ENCODE measurements at regions not wholly inside any gene's neighbourhood (a gene's known extent, or its start where the extent isn't known, plus 50 kb on each side); places are given as distances from the start of the nearest gene placed in this dataset.

GRCh38 chr10:23884670-23885069, 324.3 kb upstream of the KIAA1217 start:
- H3K4me3 ChIP-seq (ENCODE audit: low read length): no peak overlapping the region
- H3K27me3 Mint-ChIP-seq: peaks cover 0 to 8% (median 0%) of the 10 kb centered on the region in 5 donors
- H3K4me3 Mint-ChIP-seq: no peak overlapping the region
- intact Hi-C loops (cut with micrococcal nuclease): no loop called here
- no peaks in the 10 kb centered on the region for H3K9me3 ChIP-seq (ENCODE audit: control insufficient read depth in 2 of 3, low read length in 3 of 3)
- H3K4me1 Mint-ChIP-seq: no peaks in the 10 kb centered on the region
- DNase-seq (no peak), ATAC-seq (no peak)
- H3K27ac ChIP-seq (ENCODE audit: low read depth, low read length): no peak overlapping the region
- H3K27me3 ChIP-seq (ENCODE audit: control insufficient read depth in 2 of 2, insufficient read depth in 2 of 2, low read length in 2 of 2): no peaks in the 10 kb centered on the region
- CTCF ChIA-PET: no interaction called here
- no peaks in the 10 kb centered on the region for H3K36me3 ChIP-seq (ENCODE audit: control insufficient read depth in 2 of 3, insufficient read depth in 3 of 3, low read length in 3 of 3)
- H3K4me1 ChIP-seq (ENCODE audit: control insufficient read depth in 2 of 2, insufficient read depth in 2 of 2, low read length in 2 of 2): no peaks in the 10 kb centered on the region
- no peak overlapping the region for H3K27ac Mint-ChIP-seq
- peaks cover 0 to 6% (median 0%) of the 10 kb centered on the region in 11 donors for H3K9me3 Mint-ChIP-seq
- no peaks in the 10 kb centered on the region for H3K36me3 Mint-ChIP-seq
- POLR2A ChIA-PET: no interaction called here

GRCh38 chr10:23885853-23886252, 323.1 kb upstream of the KIAA1217 start:
- peaks cover 0 to 6% (median 0%) of the 10 kb centered on the region in 11 donors for H3K9me3 Mint-ChIP-seq
- no peaks in the 10 kb centered on the region for H3K36me3 Mint-ChIP-seq
- no peak overlapping the region for H3K27ac Mint-ChIP-seq
- no peak for ATAC-seq
- CTCF ChIA-PET: no interaction called here
- POLR2A ChIA-PET: no interaction called here
- H3K4me1 Mint-ChIP-seq: no peaks in the 10 kb centered on the region
- Histone ChIP-seq H3K4me1 (ENCODE audit: control insufficient read depth in 2 of 2, insufficient read depth in 2 of 2, low read length in 2 of 2) (no peaks in the 10 kb centered on the region), H3K27me3 (ENCODE audit: control insufficient read depth in 2 of 2, insufficient read depth in 2 of 2, low read length in 2 of 2) (no peaks in the 10 kb centered on the region), H3K4me3 (ENCODE audit: low read length) (no peak overlapping the region), H3K36me3 (ENCODE audit: control insufficient read depth in 2 of 3, insufficient read depth in 3 of 3, low read length in 3 of 3) (no peaks in the 10 kb centered on the region), H3K27ac (ENCODE audit: low read depth, low read length) (no peak overlapping the region), H3K9me3 (ENCODE audit: control insufficient read depth in 2 of 3, low read length in 3 of 3) (no peaks in the 10 kb centered on the region)
- no peak overlapping the region for H3K4me3 Mint-ChIP-seq
- DNase-seq: no peak
- intact Hi-C loops (cut with micrococcal nuclease): no loop called here
- H3K27me3 Mint-ChIP-seq: peaks cover 0 to 8% (median 0%) of the 10 kb centered on the region in 5 donors

GRCh38 chr10:23886355-23886754, 322.6 kb upstream of the KIAA1217 start:
- H3K9me3 Mint-ChIP-seq: peaks cover 0 to 6% (median 0%) of the 10 kb centered on the region in 11 donors
- Histone ChIP-seq H3K4me3 (ENCODE audit: low read length) (no peak overlapping the region), H3K4me1 (ENCODE audit: control insufficient read depth in 2 of 2, insufficient read depth in 2 of 2, low read length in 2 of 2) (no peaks in the 10 kb centered on the region), H3K27ac (ENCODE audit: low read depth, low read length) (no peak overlapping the region), H3K27me3 (ENCODE audit: control insufficient read depth in 2 of 2, insufficient read depth in 2 of 2, low read length in 2 of 2) (no peaks in the 10 kb centered on the region), H3K36me3 (ENCODE audit: control insufficient read depth in 2 of 3, insufficient read depth in 3 of 3, low read length in 3 of 3) (no peaks in the 10 kb centered on the region), H3K9me3 (ENCODE audit: control insufficient read depth in 2 of 3, low read length in 3 of 3) (no peaks in the 10 kb centered on the region)
- ATAC-seq: no peak
- no peak overlapping the region for H3K4me3 Mint-ChIP-seq
- ChIA-PET POLR2A (no interaction called here), CTCF (no interaction called here)
- intact Hi-C loops (cut with micrococcal nuclease): no loop called here
- no peak for DNase-seq
- no peaks in the 10 kb centered on the region for H3K4me1 Mint-ChIP-seq
- no peak overlapping the region for H3K27ac Mint-ChIP-seq
- H3K27me3 Mint-ChIP-seq: peaks cover 0 to 8% (median 0%) of the 10 kb centered on the region in 5 donors
- H3K36me3 Mint-ChIP-seq: no peaks in the 10 kb centered on the region

GRCh38 chr10:23891301-23891700, 317.6 kb upstream of the KIAA1217 start:
- no peaks in the 10 kb centered on the region for H3K27me3 ChIP-seq (ENCODE audit: control insufficient read depth in 2 of 2, insufficient read depth in 2 of 2, low read length in 2 of 2)
- no peaks in the 10 kb centered on the region for H3K36me3 Mint-ChIP-seq
- H3K9me3 Mint-ChIP-seq: peaks cover 0 to 6% (median 1%) of the 10 kb centered on the region in 11 donors
- no peak overlapping the region for H3K4me3 Mint-ChIP-seq
- no peaks in the 10 kb centered on the region for H3K4me1 ChIP-seq (ENCODE audit: control insufficient read depth in 2 of 2, insufficient read depth in 2 of 2, low read length in 2 of 2)
- POLR2A ChIA-PET: no interaction called here
- H3K27me3 Mint-ChIP-seq: peaks cover 0 to 8% (median 6%) of the 10 kb centered on the region in 5 donors
- H3K9me3 ChIP-seq (ENCODE audit: control insufficient read depth in 2 of 3, low read length in 3 of 3): no peaks in the 10 kb centered on the region
- no peak overlapping the region for H3K27ac Mint-ChIP-seq
- DNase-seq (no peak), ATAC-seq (no peak)
- intact Hi-C loops (cut with micrococcal nuclease): no loop called here
- CTCF ChIA-PET: no interaction called here
- H3K36me3 ChIP-seq (ENCODE audit: control insufficient read depth in 2 of 3, insufficient read depth in 3 of 3, low read length in 3 of 3): no peaks in the 10 kb centered on the region
- no peak overlapping the region for H3K27ac ChIP-seq (ENCODE audit: low read depth, low read length)
- H3K4me1 Mint-ChIP-seq: no peaks in the 10 kb centered on the region
- H3K4me3 ChIP-seq (ENCODE audit: low read length): no peak overlapping the region

- Histone ChIP-seq H3K9me3 (ENCODE audit: control insufficient read depth in 2 of 3, low read length in 3 of 3) (no peaks in the 10 kb centered on the region), H3K27me3 (ENCODE audit: control insufficient read depth in 2 of 2, insufficient read depth in 2 of 2, low read length in 2 of 2) (no peaks in the 10 kb centered on the region), H3K27ac (ENCODE audit: low read depth, low read length) (no peak overlapping the region), H3K36me3 (ENCODE audit: control insufficient read depth in 2 of 3, insufficient read depth in 3 of 3, low read length in 3 of 3) (no peaks in the 10 kb centered on the region), H3K4me3 (ENCODE audit: low read length) (no peak overlapping the region), H3K4me1 (ENCODE audit: control insufficient read depth in 2 of 2, insufficient read depth in 2 of 2, low read length in 2 of 2) (no peaks in the 10 kb centered on the region)
- H3K9me3 Mint-ChIP-seq: peaks cover 0 to 7% (median 2%) of the 10 kb centered on the region in 11 donors
- DNase-seq (no peak), ATAC-seq (no peak)
- peaks cover 0 to 8% (median 6%) of the 10 kb centered on the region in 5 donors for H3K27me3 Mint-ChIP-seq
- ChIA-PET POLR2A (no interaction called here), CTCF (no interaction called here)
- no peak overlapping the region for H3K4me3 Mint-ChIP-seq
- no peaks in the 10 kb centered on the region for H3K4me1 Mint-ChIP-seq
- no peak overlapping the region for H3K27ac Mint-ChIP-seq
- no peaks in the 10 kb centered on the region for H3K36me3 Mint-ChIP-seq
- intact Hi-C loops (cut with micrococcal nuclease): no loop called here
These were observed 316.6 kb upstream of the KIAA1217 start for GRCh38 chr10:23892296-23892695.

- ChIA-PET POLR2A (no interaction called here), CTCF (no interaction called here)
- peaks cover 0 to 15% (median 6%) of the 10 kb centered on the region in 5 donors for H3K27me3 Mint-ChIP-seq
- Histone ChIP-seq H3K27me3 (ENCODE audit: control insufficient read depth in 2 of 2, insufficient read depth in 2 of 2, low read length in 2 of 2) (no peaks in the 10 kb centered on the region), H3K27ac (ENCODE audit: low read depth, low read length) (no peak overlapping the region), H3K4me1 (ENCODE audit: control insufficient read depth in 2 of 2, insufficient read depth in 2 of 2, low read length in 2 of 2) (no peaks in the 10 kb centered on the region), H3K36me3 (ENCODE audit: control insufficient read depth in 2 of 3, insufficient read depth in 3 of 3, low read length in 3 of 3) (no peaks in the 10 kb centered on the region), H3K4me3 (ENCODE audit: low read length) (no peak overlapping the region), H3K9me3 (ENCODE audit: control insufficient read depth in 2 of 3, low read length in 3 of 3) (no peaks in the 10 kb centered on the region)
- DNase-seq (no peak), ATAC-seq (no peak)
- peaks cover 0 to 10% (median 3%) of the 10 kb centered on the region in 11 donors for H3K9me3 Mint-ChIP-seq
- H3K4me3 Mint-ChIP-seq: no peak overlapping the region
- intact Hi-C loops (cut with micrococcal nuclease): no loop called here
- H3K36me3 Mint-ChIP-seq: no peaks in the 10 kb centered on the region
- no peak overlapping the region for H3K27ac Mint-ChIP-seq
- no peaks in the 10 kb centered on the region for H3K4me1 Mint-ChIP-seq
These were observed 311.7 kb upstream of the KIAA1217 start for GRCh38 chr10:23897267-23897666.

GRCh38 chr10:23897861-23898260, 311.1 kb upstream of the KIAA1217 start:
- no peaks in the 10 kb centered on the region for H3K4me1 Mint-ChIP-seq
- no peak overlapping the region for H3K27ac Mint-ChIP-seq
- no peak overlapping the region for H3K4me3 Mint-ChIP-seq
- Histone ChIP-seq H3K27me3 (ENCODE audit: control insufficient read depth in 2 of 2, insufficient read depth in 2 of 2, low read length in 2 of 2) (no peaks in the 10 kb centered on the region), H3K4me1 (ENCODE audit: control insufficient read depth in 2 of 2, insufficient read depth in 2 of 2, low read length in 2 of 2) (no peaks in the 10 kb centered on the region), H3K36me3 (ENCODE audit: control insufficient read depth in 2 of 3, insufficient read depth in 3 of 3, low read length in 3 of 3) (no peaks in the 10 kb centered on the region), H3K27ac (ENCODE audit: low read depth, low read length) (no peak overlapping the region), H3K9me3 (ENCODE audit: control insufficient read depth in 2 of 3, low read length in 3 of 3) (no peaks in the 10 kb centered on the region), H3K4me3 (ENCODE audit: low read length) (no peak overlapping the region)
- DNase-seq: no peak
- ATAC-seq: no peak
- POLR2A ChIA-PET: no interaction called here
- H3K9me3 Mint-ChIP-seq: peaks cover 0 to 10% (median 5%) of the 10 kb centered on the region in 11 donors
- peaks cover 0 to 3% (median 0%) of the 10 kb centered on the region in 5 donors for H3K36me3 Mint-ChIP-seq
- H3K27me3 Mint-ChIP-seq: peaks cover 0 to 20% (median 7%) of the 10 kb centered on the region in 5 donors
- CTCF ChIA-PET: no interaction called here
- intact Hi-C loops (cut with micrococcal nuclease): no loop called here
